ENCODE measurements at regions not wholly inside any gene's neighbourhood (a gene's known extent, or its start where the extent isn't known, plus 50 kb on each side); places are given as distances from the start of the nearest gene placed in this dataset.

DNA sequence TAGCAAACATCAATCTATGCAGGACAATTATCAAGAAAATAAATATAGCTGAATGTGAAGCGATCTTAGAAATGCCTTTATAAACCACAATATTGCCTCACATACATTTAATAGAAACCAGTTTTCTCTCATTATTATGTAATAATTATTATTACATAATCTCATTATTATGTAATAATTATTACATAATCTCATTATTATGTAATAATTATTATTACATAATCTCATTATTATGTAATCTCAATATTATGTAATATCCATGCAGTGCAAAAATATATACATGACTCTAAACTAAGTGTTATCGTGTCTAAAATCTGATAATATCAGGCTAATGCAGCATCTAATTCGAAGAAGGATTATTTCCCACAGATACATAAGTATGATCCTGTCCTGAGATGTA is 563.9 kb upstream of the SEMA6A start:
- no peaks in the 10 kb centered on the region for H3K36me3 ChIP-seq (replicated peaks in 1 of 2; ENCODE audit: control insufficient read depth in 2 of 2, insufficient read depth in 2 of 2, low read length in 2 of 2)
- H3K14ac ChIP-seq (ENCODE audit: low read length): no peak overlapping the region
- H2AK5ac ChIP-seq (ENCODE audit: low read depth, low read length): no peak overlapping the region
- H3K27ac ChIP-seq (replicated peaks; ENCODE audit: low read length): no peak overlapping the region
- H3K79me1 ChIP-seq (ENCODE audit: low read depth, low read length): no peaks in the 10 kb centered on the region
- no peak overlapping the region for H2BK15ac ChIP-seq (ENCODE audit: low read length)
- no peaks in the 10 kb centered on the region for H3K4me1 ChIP-seq (ENCODE audit: control insufficient read depth in 2 of 2, insufficient read depth in 1 of 2, low read depth in 1 of 2, low read length in 2 of 2)
- H4K8ac ChIP-seq (ENCODE audit: low read depth, low read length): no peak overlapping the region
- DNase-seq (ENCODE audit: low spot score): no peak
- H2BK12ac ChIP-seq (ENCODE audit: low read length): no peak overlapping the region
- no peak overlapping the region for H2BK5ac ChIP-seq (ENCODE audit: low read length)
- WGBS, 2 donors (ENCODE audit: extremely low coverage in 2 of 2, insufficient read length in 2 of 2, insufficient replicate concordance in 1 of 2): no CpG with 5 or more reads among the region's 3 CpGs
- H4K91ac ChIP-seq (ENCODE audit: low read depth, low read length, poor library complexity): no peak overlapping the region
- no peaks in the 10 kb centered on the region for H3K27me3 ChIP-seq (ENCODE audit: control insufficient read depth in 3 of 3, insufficient read depth in 3 of 3, low read depth in 1 of 3, low read length in 3 of 3)
- H3K9me3 ChIP-seq (replicated peaks in 1 of 2; ENCODE audit: control insufficient read depth in 2 of 2, insufficient read depth in 1 of 2, low read depth in 1 of 2, low read length in 2 of 2): no peaks in the 10 kb centered on the region
- H2BK120ac ChIP-seq (ENCODE audit: low read depth, low read length): no peak overlapping the region
- H3K4ac ChIP-seq (ENCODE audit: low read length): no peak overlapping the region
- no peak overlapping the region for H3K23ac ChIP-seq (ENCODE audit: low read depth, low read length, poor library complexity)
- no peak overlapping the region for H2AFZ ChIP-seq (ENCODE audit: low read length)
- no peak overlapping the region for H3K18ac ChIP-seq (ENCODE audit: low read length)
- no peak overlapping the region for H3K9ac ChIP-seq (ENCODE audit: low read depth, low read length, poor library complexity)
- H3K4me3 ChIP-seq (ENCODE audit: low read length in 2 of 2): no peak overlapping the region
- no peak overlapping the region for H3K4me2 ChIP-seq (ENCODE audit: insufficient read depth, low read length, poor library complexity, severe bottlenecking)

DNA sequence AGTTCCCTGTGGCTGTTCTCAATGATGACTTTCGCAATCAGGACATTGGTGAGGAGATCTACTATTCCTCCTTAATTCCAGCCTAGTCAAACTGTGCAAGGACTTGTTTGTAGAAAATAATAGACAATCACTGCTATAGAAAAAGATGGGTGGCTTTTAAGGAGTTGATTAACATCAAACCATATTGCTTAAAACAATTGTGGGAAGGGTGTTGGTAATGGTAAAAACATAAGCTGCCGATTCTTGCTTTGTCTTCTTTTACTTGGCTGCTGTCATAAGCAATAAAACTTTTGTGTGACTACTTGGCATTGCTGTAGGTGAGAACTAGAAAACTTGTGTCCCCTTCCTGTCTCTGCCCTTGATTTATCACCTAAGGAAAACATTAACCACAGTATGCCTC is 561.2 kb upstream of the SEMA6A start:
- no peak overlapping the region for H2AK5ac ChIP-seq (ENCODE audit: low read depth, low read length)
- H2BK12ac ChIP-seq (ENCODE audit: low read length): no peak overlapping the region
- no peak overlapping the region for H3K4me2 ChIP-seq (ENCODE audit: insufficient read depth, low read length, poor library complexity, severe bottlenecking)
- no peak for DNase-seq (ENCODE audit: low spot score)
- no CpG with 5 or more reads among the region's 2 CpGs for WGBS, 2 donors (ENCODE audit: extremely low coverage in 2 of 2, insufficient read length in 2 of 2, insufficient replicate concordance in 1 of 2)
- H3K4me1 ChIP-seq (ENCODE audit: control insufficient read depth in 2 of 2, insufficient read depth in 1 of 2, low read depth in 1 of 2, low read length in 2 of 2): peaks cover 0 to 3% of the 10 kb centered on the region in 2 donors
- H3K79me1 ChIP-seq (ENCODE audit: low read depth, low read length): no peaks in the 10 kb centered on the region
- H3K36me3 ChIP-seq (replicated peaks in 1 of 2; ENCODE audit: control insufficient read depth in 2 of 2, insufficient read depth in 2 of 2, low read length in 2 of 2): no peaks in the 10 kb centered on the region
- no peak overlapping the region for H2BK15ac ChIP-seq (ENCODE audit: low read length)
- H3K4ac ChIP-seq (ENCODE audit: low read length): no peak overlapping the region
- H4K8ac ChIP-seq (ENCODE audit: low read depth, low read length): no peak overlapping the region
- H3K9ac ChIP-seq (ENCODE audit: low read depth, low read length, poor library complexity): no peak overlapping the region
- H2BK5ac ChIP-seq (ENCODE audit: low read length): no peak overlapping the region
- H3K9me3 ChIP-seq (replicated peaks in 1 of 2; ENCODE audit: control insufficient read depth in 2 of 2, insufficient read depth in 1 of 2, low read depth in 1 of 2, low read length in 2 of 2): no peaks in the 10 kb centered on the region
- no peak overlapping the region for H2AFZ ChIP-seq (ENCODE audit: low read length)
- H3K27ac ChIP-seq (replicated peaks; ENCODE audit: low read length): no peak overlapping the region
- H3K27me3 ChIP-seq (ENCODE audit: control insufficient read depth in 3 of 3, insufficient read depth in 3 of 3, low read depth in 1 of 3, low read length in 3 of 3): no peaks in the 10 kb centered on the region
- no peak overlapping the region for H4K91ac ChIP-seq (ENCODE audit: low read depth, low read length, poor library complexity)
- H3K23ac ChIP-seq (ENCODE audit: low read depth, low read length, poor library complexity): no peak overlapping the region
- H2BK120ac ChIP-seq (ENCODE audit: low read depth, low read length): no peak overlapping the region
- no peak overlapping the region for H3K18ac ChIP-seq (ENCODE audit: low read length)
- no peak overlapping the region for H3K14ac ChIP-seq (ENCODE audit: low read length)
- no peak overlapping the region for H3K4me3 ChIP-seq (ENCODE audit: low read length in 2 of 2)

DNA sequence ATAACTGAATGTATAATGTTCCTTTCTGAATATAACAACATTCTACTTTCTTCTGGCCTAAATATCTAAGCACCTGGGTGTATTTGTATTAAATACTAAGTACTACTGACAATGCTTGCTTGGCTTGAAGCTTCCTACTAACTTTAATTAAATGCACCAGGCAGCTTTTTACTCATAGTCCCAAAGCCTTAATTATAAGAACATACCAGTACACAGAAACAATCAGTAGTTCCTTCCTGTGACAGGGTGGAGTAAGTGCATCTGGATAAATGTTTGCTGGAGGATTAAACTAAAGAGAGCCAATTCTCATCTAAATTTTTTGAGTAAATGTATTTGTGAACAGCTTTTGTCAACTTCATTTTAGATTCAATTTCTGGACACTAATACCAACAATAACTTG is 558.6 kb upstream of the SEMA6A start:
- H2AFZ ChIP-seq (ENCODE audit: low read length): no peak overlapping the region
- no peak overlapping the region for H3K18ac ChIP-seq (ENCODE audit: low read length)
- DNase-seq (ENCODE audit: low spot score): no peak
- H2BK15ac ChIP-seq (ENCODE audit: low read length): no peak overlapping the region
- no peak overlapping the region for H3K4ac ChIP-seq (ENCODE audit: low read length)
- H4K91ac ChIP-seq (ENCODE audit: low read depth, low read length, poor library complexity): no peak overlapping the region
- H2AK5ac ChIP-seq (ENCODE audit: low read depth, low read length): no peak overlapping the region
- no peak overlapping the region for H3K4me3 ChIP-seq (ENCODE audit: low read length in 2 of 2)
- H3K14ac ChIP-seq (ENCODE audit: low read length): no peak overlapping the region
- no peak overlapping the region for H4K8ac ChIP-seq (ENCODE audit: low read depth, low read length)
- no peaks in the 10 kb centered on the region for H3K36me3 ChIP-seq (replicated peaks in 1 of 2; ENCODE audit: control insufficient read depth in 2 of 2, insufficient read depth in 2 of 2, low read length in 2 of 2)
- no peak overlapping the region for H3K23ac ChIP-seq (ENCODE audit: low read depth, low read length, poor library complexity)
- no peak overlapping the region for H3K4me2 ChIP-seq (ENCODE audit: insufficient read depth, low read length, poor library complexity, severe bottlenecking)
- peaks cover 0 to 3% of the 10 kb centered on the region in 2 donors for H3K4me1 ChIP-seq (ENCODE audit: control insufficient read depth in 2 of 2, insufficient read depth in 1 of 2, low read depth in 1 of 2, low read length in 2 of 2)
- no peaks in the 10 kb centered on the region for H3K9me3 ChIP-seq (replicated peaks in 1 of 2; ENCODE audit: control insufficient read depth in 2 of 2, insufficient read depth in 1 of 2, low read depth in 1 of 2, low read length in 2 of 2)
- H3K27me3 ChIP-seq (ENCODE audit: control insufficient read depth in 3 of 3, insufficient read depth in 3 of 3, low read depth in 1 of 3, low read length in 3 of 3): no peaks in the 10 kb centered on the region
- no peak overlapping the region for H2BK12ac ChIP-seq (ENCODE audit: low read length)
- H3K9ac ChIP-seq (ENCODE audit: low read depth, low read length, poor library complexity): no peak overlapping the region
- no peak overlapping the region for H2BK5ac ChIP-seq (ENCODE audit: low read length)
- no peaks in the 10 kb centered on the region for H3K79me1 ChIP-seq (ENCODE audit: low read depth, low read length)
- no peak overlapping the region for H3K27ac ChIP-seq (replicated peaks; ENCODE audit: low read length)
- no peak overlapping the region for H2BK120ac ChIP-seq (ENCODE audit: low read depth, low read length)

DNA sequence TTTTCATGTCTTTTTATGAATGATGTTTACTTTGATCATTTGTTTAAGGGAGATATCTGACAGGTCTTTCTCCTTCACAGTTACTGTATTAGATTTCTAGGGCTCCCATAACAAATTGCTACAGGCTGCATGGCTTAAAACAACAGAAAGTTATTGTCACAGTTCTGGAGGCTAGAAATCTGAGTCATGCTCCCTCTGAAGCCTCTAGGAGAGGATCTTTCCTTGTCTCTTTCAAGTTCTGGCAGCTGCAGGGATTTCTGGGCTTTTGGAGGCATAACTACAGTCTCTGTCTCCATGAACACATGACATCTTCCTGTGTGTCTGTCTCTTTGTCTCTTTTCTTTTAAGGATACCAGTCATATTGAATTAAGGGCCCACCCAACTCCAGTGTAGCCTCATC is 557.3 kb upstream of the SEMA6A start:
- H3K4me3 ChIP-seq (ENCODE audit: low read length in 2 of 2): no peak overlapping the region
- no peak overlapping the region for H2AK5ac ChIP-seq (ENCODE audit: low read depth, low read length)
- no peak overlapping the region for H4K91ac ChIP-seq (ENCODE audit: low read depth, low read length, poor library complexity)
- no peak overlapping the region for H3K27ac ChIP-seq (replicated peaks; ENCODE audit: low read length)
- H3K4me1 ChIP-seq (ENCODE audit: control insufficient read depth in 2 of 2, insufficient read depth in 1 of 2, low read depth in 1 of 2, low read length in 2 of 2): peaks cover 0 to 3% of the 10 kb centered on the region in 2 donors
- H3K23ac ChIP-seq (ENCODE audit: low read depth, low read length, poor library complexity): no peak overlapping the region
- H2BK12ac ChIP-seq (ENCODE audit: low read length): no peak overlapping the region
- H3K27me3 ChIP-seq (ENCODE audit: control insufficient read depth in 3 of 3, insufficient read depth in 3 of 3, low read depth in 1 of 3, low read length in 3 of 3): no peaks in the 10 kb centered on the region
- peak overlapping the region; percentile 71 for H2AFZ ChIP-seq (ENCODE audit: low read length)
- no peak overlapping the region for H2BK15ac ChIP-seq (ENCODE audit: low read length)
- H2BK5ac ChIP-seq (ENCODE audit: low read length): no peak overlapping the region
- H3K18ac ChIP-seq (ENCODE audit: low read length): no peak overlapping the region
- no peak overlapping the region for H3K4me2 ChIP-seq (ENCODE audit: insufficient read depth, low read length, poor library complexity, severe bottlenecking)
- no peaks in the 10 kb centered on the region for H3K36me3 ChIP-seq (replicated peaks in 1 of 2; ENCODE audit: control insufficient read depth in 2 of 2, insufficient read depth in 2 of 2, low read length in 2 of 2)
- DNase-seq (ENCODE audit: low spot score): no peak
- H3K9ac ChIP-seq (ENCODE audit: low read depth, low read length, poor library complexity): no peak overlapping the region
- H4K8ac ChIP-seq (ENCODE audit: low read depth, low read length): no peak overlapping the region
- no peak overlapping the region for H3K14ac ChIP-seq (ENCODE audit: low read length)
- H2BK120ac ChIP-seq (ENCODE audit: low read depth, low read length): no peak overlapping the region
- H3K4ac ChIP-seq (ENCODE audit: low read length): no peak overlapping the region
- no peaks in the 10 kb centered on the region for H3K79me1 ChIP-seq (ENCODE audit: low read depth, low read length)
- peaks cover 0 to 3% of the 10 kb centered on the region in 2 donors for H3K9me3 ChIP-seq (replicated peaks in 1 of 2; ENCODE audit: control insufficient read depth in 2 of 2, insufficient read depth in 1 of 2, low read depth in 1 of 2, low read length in 2 of 2)

All from neuronal stem cell (in vitro differentiated cells).